ENCODE measurements at regions not wholly inside any gene's neighbourhood (a gene's known extent, or its start where the extent isn't known, plus 50 kb on each side); places are given as distances from the start of the nearest gene placed in this dataset.

DNA sequence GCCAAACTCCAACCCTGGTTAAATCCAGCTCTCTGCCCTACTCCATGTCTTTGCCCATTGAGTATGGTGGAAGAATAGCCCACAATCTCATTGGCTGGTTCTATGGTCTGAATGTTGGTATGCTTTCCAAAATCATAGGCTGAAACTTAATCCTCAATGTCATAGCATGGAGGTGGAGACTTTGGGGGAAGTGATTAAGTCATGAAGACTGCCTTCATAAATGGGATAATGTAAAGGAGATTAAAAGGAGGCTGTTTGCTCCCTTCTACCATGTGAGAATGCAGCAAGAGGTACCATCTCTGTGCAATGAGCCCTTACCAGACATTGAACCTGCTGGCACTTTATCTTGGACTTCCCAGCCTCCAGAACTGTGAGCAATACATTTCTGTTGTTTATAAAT lies 54.4 kb upstream of the FDX1 start:
- peak overlapping the region; percentile 8 for H3K4me3 ChIP-seq (ENCODE audit: low read depth, low read length, poor library complexity, severe bottlenecking)

DNA sequence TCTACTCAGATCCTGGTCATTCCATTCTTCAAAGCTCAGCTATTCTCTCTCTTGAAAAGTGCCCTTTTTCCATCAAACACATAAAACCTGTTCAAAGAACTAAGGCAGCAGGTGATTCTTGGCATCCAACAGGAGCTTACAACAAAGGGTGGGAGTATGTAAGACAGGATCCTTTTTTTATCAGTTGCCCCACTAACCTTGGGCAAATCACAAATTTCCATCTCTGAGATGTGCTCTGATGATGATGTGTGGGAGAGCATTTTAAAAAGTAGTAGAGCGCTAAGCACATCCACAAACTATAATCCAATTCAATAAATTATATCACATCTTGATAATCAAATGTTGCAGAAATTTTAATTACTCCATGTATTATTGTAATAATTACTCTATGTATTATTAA lies 53.7 kb upstream of the FDX1 start:
- H3K4me1 ChIP-seq (ENCODE audit: insufficient read depth, low read length, poor library complexity, severe bottlenecking): peaks cover 64% of the 10 kb centered on the region
- no peak for DNase-seq (ENCODE audit: low spot score)
- peak overlapping the region; percentile 83 for H3K27ac ChIP-seq (ENCODE audit: low read depth, low read length, poor library complexity, severe bottlenecking)
- H3K4me3 ChIP-seq (ENCODE audit: low read depth, low read length, poor library complexity, severe bottlenecking): peak overlapping the region; percentile 8
- ChIA-PET POLR2A (ENCODE audit: low non-redundant PET) (no interaction called here), CTCF (interaction anchor here (1.0 kb wide), 1 partner anchor 57 kb away, joined by 3 read pairs; no protein-coding TSS in a partner anchor)
- no peaks in the 10 kb centered on the region for H3K27me3 ChIP-seq (replicated peaks; ENCODE audit: insufficient read depth, low read depth, low read length, poor library complexity)
- intact Hi-C loops (cut with micrococcal nuclease; ENCODE audit: unreplicated experiment): loop anchor here (1.0 to 10.0 kb wide), 7 partner anchors 57 to 859 kb away; no protein-coding TSS in a partner anchor
- no peaks in the 10 kb centered on the region for H3K9me3 ChIP-seq (ENCODE audit: low read depth, low read length, poor library complexity, severe bottlenecking)
- no TSS peak for BruUV-seq (replicated peaks)
- TF ChIP-seq EZH2 (IDR thresholded peaks at IDR 0.05; ENCODE audit: borderline replicate concordance, low read depth, low read length, poor library complexity, severe bottlenecking): no peak
- TF ChIP-seq, protein P1, sequence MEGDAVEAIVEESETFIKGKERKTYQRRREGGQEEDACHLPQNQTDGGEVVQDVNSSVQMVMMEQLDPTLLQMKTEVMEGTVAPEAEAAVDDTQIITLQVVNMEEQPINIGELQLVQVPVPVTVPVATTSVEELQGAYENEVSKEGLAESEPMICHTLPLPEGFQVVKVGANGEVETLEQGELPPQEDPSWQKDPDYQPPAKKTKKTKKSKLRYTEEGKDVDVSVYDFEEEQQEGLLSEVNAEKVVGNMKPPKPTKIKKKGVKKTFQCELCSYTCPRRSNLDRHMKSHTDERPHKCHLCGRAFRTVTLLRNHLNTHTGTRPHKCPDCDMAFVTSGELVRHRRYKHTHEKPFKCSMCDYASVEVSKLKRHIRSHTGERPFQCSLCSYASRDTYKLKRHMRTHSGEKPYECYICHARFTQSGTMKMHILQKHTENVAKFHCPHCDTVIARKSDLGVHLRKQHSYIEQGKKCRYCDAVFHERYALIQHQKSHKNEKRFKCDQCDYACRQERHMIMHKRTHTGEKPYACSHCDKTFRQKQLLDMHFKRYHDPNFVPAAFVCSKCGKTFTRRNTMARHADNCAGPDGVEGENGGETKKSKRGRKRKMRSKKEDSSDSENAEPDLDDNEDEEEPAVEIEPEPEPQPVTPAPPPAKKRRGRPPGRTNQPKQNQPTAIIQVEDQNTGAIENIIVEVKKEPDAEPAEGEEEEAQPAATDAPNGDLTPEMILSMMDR (conservative IDR thresholded peaks at IDR 0.05; ENCODE audit: low read depth, low read length): no peak
- peaks cover 36% of the 10 kb centered on the region for H3K36me3 ChIP-seq (ENCODE audit: insufficient read depth, low read length, poor library complexity, severe bottlenecking)

More for the DNA sequence above, 54.4 kb upstream of the FDX1 start:
- Histone ChIP-seq H3K27ac (ENCODE audit: low read depth, low read length, poor library complexity, severe bottlenecking) (peak overlapping the region; percentile 83), H3K4me1 (ENCODE audit: insufficient read depth, low read length, poor library complexity, severe bottlenecking) (peaks cover 64% of the 10 kb centered on the region), H3K9me3 (ENCODE audit: low read depth, low read length, poor library complexity, severe bottlenecking) (no peaks in the 10 kb centered on the region), H3K36me3 (ENCODE audit: insufficient read depth, low read length, poor library complexity, severe bottlenecking) (peaks cover 36% of the 10 kb centered on the region), H3K27me3 (replicated peaks; ENCODE audit: insufficient read depth, low read depth, low read length, poor library complexity) (no peaks in the 10 kb centered on the region)
- peak; percentile 83 for DNase-seq (ENCODE audit: low spot score)
- POLR2A ChIA-PET (ENCODE audit: low non-redundant PET): no interaction called here
- intact Hi-C loops (cut with micrococcal nuclease; ENCODE audit: unreplicated experiment): loop anchor here (5.0 to 10.0 kb wide), 4 partner anchors 248 to 859 kb away; no protein-coding TSS in a partner anchor
- no TSS peak for BruUV-seq (replicated peaks)
- CTCF ChIA-PET: interaction anchor here (1.0 kb wide), 1 partner anchor 58 kb away, joined by 3 read pairs; no protein-coding TSS in a partner anchor
- TF ChIP-seq, protein P1 (conservative IDR thresholded peaks at IDR 0.05; ENCODE audit: low read depth, low read length): no peak
- no peak for TF ChIP-seq EZH2 (IDR thresholded peaks at IDR 0.05; ENCODE audit: borderline replicate concordance, low read depth, low read length, poor library complexity, severe bottlenecking)

DNA sequence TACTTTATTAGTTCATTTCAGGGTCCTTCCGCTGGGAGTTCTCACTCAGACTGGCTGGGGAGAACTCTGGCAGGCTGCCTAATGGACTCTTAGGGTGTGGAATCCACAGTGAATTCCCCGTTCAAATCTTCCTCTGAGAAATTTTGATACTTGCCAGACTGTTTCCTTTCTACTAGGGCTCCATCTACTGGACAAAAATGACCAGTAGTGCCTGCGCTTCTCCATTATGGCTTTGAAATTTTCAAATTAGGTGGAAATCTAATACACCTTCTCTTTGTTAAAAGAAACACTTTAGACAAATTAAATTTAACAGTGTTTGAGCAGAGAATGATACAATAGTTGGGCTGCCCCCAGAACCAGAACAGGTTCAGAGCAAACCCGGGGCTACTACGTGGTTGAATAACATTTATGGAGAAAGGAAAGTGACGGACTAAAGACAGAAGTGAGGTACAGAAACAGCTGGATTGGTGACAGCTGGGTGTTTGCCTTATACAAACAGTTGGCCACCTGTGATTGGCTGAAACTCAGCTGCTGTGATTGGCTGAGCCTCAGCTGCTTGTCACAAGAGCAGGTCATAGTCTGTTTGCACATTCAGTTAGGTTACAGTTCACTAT lies 52.9 kb upstream of the FDX1 start:
- Histone ChIP-seq H3K36me3 (ENCODE audit: insufficient read depth, low read length, poor library complexity, severe bottlenecking) (peaks cover 38% of the 10 kb centered on the region), H3K4me3 (ENCODE audit: low read depth, low read length, poor library complexity, severe bottlenecking) (peak overlapping the region; percentile 11), H3K4me1 (ENCODE audit: insufficient read depth, low read length, poor library complexity, severe bottlenecking) (peaks cover 59% of the 10 kb centered on the region), H3K9me3 (ENCODE audit: low read depth, low read length, poor library complexity, severe bottlenecking) (no peaks in the 10 kb centered on the region), H3K27ac (ENCODE audit: low read depth, low read length, poor library complexity, severe bottlenecking) (peak overlapping the region; percentile 83), H3K27me3 (replicated peaks; ENCODE audit: insufficient read depth, low read depth, low read length, poor library complexity) (no peaks in the 10 kb centered on the region)
- CTCF ChIA-PET: interaction anchor here (0.6 to 1.3 kb wide), 4 partner anchors 42 to 175 kb away, joined by 4 to 7 read pairs (median 6); no protein-coding TSS in a partner anchor
- intact Hi-C loops (cut with micrococcal nuclease; ENCODE audit: unreplicated experiment): loop anchor here (1.0 to 10.0 kb wide), 7 partner anchors 56 to 858 kb away; no protein-coding TSS in a partner anchor
- TF ChIP-seq, protein P1 (conservative IDR thresholded peaks at IDR 0.05; ENCODE audit: low read depth, low read length): peak; percentile 98
- no peak for TF ChIP-seq EZH2 (IDR thresholded peaks at IDR 0.05; ENCODE audit: borderline replicate concordance, low read depth, low read length, poor library complexity, severe bottlenecking)
- POLR2A ChIA-PET (ENCODE audit: low non-redundant PET): interaction anchor here (1.1 kb wide), 1 partner anchor 80 kb away, joined by 3 read pairs; no protein-coding TSS in a partner anchor
- peak; percentile 100 for DNase-seq (ENCODE audit: low spot score)
- BruUV-seq (replicated peaks): no TSS peak

Measured in A673 (cell line).